ENCODE measurements at regions not wholly inside any gene's neighbourhood (a gene's known extent, or its start where the extent isn't known, plus 50 kb on each side); places are given as distances from the start of the nearest gene placed in this dataset.

DNA sequence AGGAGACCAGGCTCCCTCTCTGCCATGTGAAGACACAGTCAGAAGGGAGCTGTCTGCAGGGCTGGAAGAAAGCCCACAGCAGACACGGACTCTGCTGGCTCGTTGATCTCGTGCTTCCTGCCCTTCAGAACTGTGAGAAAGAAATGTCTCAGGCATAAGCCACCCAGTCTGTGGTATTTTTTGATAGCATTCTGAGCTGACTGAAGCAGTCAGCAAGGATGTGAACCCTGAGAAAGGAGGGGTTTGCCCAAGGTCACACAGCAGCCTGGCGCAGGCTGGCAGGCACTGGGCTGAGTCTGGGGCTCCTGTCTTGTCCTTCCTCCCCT is 255.1 kb upstream of the B3GAT1 start:
- H3K36me3 ChIP-seq (ENCODE audit: insufficient read depth, low read length), result no peaks in the 10 kb centered on the region
- no peaks in the 10 kb centered on the region for H3K79me2 ChIP-seq (ENCODE audit: insufficient read depth, low read length)
- peak; percentile 68 for DNase-seq (ENCODE audit: insufficient read length, low spot score, missing footprints)
- H3K4me1 ChIP-seq (ENCODE audit: insufficient read depth, low read length), result no peaks in the 10 kb centered on the region
- H3K27ac ChIP-seq (ENCODE audit: low read depth, low read length), result no peak overlapping the region
- no peak overlapping the region for H3K4me2 ChIP-seq (ENCODE audit: insufficient read depth, low read length)
- H3K9me3 ChIP-seq (ENCODE audit: low read depth, low read length), result peaks cover 2% of the 10 kb centered on the region
- no peaks in the 10 kb centered on the region for H4K20me1 ChIP-seq (ENCODE audit: insufficient read depth, low read length)
- no peak overlapping the region for H3K4me3 ChIP-seq (ENCODE audit: insufficient read depth, low read length)
- H2AFZ ChIP-seq (ENCODE audit: low read length), result no peak overlapping the region
- TF ChIP-seq, protein P1, sequence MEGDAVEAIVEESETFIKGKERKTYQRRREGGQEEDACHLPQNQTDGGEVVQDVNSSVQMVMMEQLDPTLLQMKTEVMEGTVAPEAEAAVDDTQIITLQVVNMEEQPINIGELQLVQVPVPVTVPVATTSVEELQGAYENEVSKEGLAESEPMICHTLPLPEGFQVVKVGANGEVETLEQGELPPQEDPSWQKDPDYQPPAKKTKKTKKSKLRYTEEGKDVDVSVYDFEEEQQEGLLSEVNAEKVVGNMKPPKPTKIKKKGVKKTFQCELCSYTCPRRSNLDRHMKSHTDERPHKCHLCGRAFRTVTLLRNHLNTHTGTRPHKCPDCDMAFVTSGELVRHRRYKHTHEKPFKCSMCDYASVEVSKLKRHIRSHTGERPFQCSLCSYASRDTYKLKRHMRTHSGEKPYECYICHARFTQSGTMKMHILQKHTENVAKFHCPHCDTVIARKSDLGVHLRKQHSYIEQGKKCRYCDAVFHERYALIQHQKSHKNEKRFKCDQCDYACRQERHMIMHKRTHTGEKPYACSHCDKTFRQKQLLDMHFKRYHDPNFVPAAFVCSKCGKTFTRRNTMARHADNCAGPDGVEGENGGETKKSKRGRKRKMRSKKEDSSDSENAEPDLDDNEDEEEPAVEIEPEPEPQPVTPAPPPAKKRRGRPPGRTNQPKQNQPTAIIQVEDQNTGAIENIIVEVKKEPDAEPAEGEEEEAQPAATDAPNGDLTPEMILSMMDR (IDR thresholded peaks at IDR 0.05; ENCODE audit: extremely low read depth, low read depth, low read length), result no peak
- no peaks in the 10 kb centered on the region for H3K27me3 ChIP-seq (ENCODE audit: insufficient read depth, low read length)

DNA sequence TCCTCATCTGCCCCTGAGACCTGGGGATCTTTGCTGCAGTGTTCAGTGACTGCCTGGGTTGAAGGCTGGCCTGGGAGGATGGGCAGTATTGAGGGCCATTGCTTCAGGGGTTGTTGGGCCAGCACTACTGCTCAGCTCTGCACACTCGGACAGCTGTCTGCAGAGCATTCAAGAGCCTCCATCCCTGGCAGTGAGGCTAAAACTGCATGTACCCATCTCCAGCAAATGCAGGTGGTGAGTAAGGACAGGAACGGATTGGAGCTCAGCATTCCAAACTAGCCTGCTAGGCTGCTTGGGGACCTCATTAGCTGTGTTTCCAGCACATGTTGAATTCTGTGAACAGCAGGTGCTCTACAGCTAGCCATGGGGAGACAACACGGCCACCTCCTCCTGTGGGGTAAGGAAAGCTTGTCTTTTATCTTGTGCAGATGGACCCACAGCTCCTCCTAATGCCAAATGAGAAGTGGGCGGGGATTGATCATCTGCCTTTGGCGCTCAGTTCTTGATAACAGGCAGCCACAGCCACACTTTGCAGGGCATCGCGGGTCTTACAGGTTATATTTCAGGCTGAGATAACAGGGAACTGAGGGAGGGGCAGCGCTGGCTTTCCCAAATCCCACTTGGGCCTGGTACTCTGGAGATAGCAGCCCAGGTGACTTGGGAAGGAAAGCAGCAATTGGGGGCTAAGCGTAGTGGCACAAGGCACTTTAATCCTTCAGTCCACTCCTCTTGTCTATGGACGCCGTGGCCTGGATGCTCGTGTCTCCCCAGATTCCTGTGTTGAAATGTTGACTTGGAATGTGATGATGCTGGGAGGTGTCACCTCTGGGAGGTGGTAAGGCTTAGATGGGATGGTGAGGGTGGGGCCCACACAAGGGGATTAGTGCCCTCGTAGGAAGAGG is 254.5 kb upstream of the B3GAT1 start:
- Histone ChIP-seq H3K4me2 (ENCODE audit: insufficient read depth, low read length) (no peak overlapping the region), H2AFZ (ENCODE audit: low read length) (no peak overlapping the region), H4K20me1 (ENCODE audit: insufficient read depth, low read length) (no peaks in the 10 kb centered on the region), H3K9me3 (ENCODE audit: low read depth, low read length) (peaks cover 2% of the 10 kb centered on the region), H3K36me3 (ENCODE audit: insufficient read depth, low read length) (no peaks in the 10 kb centered on the region), H3K4me1 (ENCODE audit: insufficient read depth, low read length) (no peaks in the 10 kb centered on the region), H3K79me2 (ENCODE audit: insufficient read depth, low read length) (no peaks in the 10 kb centered on the region), H3K27ac (ENCODE audit: low read depth, low read length) (no peak overlapping the region), H3K27me3 (ENCODE audit: insufficient read depth, low read length) (no peaks in the 10 kb centered on the region), H3K4me3 (ENCODE audit: insufficient read depth, low read length) (no peak overlapping the region)
- peak; percentile 59 for DNase-seq (ENCODE audit: insufficient read length, low spot score, missing footprints)
- TF ChIP-seq, protein P1 (IDR thresholded peaks at IDR 0.05; ENCODE audit: extremely low read depth, low read depth, low read length), result no peak

DNA sequence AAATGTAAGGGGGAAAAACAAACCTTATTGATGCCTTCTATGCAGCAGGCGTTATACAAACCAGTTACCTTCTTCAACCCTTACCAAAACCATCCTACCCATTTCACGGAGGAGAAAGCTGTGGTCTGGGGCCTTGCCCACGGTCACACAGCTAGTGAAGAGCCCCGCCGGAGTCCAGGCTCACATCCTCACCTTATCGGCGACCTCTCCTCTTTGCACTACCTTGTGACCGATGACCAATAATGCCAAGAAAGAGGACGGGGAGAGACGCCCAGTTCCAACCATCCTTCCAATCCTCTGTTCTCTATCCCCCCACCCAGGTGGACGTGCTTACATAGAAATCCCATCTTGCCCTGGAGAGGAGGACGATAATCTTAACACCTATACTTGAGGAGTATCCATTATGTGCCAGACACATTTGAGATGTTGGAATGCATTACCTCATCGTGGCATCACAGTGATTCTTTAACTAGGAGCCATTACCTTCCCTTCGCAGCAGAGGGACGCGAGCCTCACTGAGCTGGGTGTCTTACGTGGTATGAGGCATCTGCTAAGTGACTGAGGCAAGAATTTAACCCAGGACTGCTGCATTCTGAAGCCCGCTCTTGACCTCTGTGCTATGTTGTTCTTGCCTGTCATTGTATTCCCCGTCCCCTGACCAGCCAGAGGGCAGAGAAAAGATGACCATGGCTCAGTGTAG is 253.7 kb upstream of the B3GAT1 start:
- DNase-seq (ENCODE audit: insufficient read length, low spot score, missing footprints), result no peak
- no peaks in the 10 kb centered on the region for H3K27me3 ChIP-seq (ENCODE audit: insufficient read depth, low read length)
- H3K36me3 ChIP-seq (ENCODE audit: insufficient read depth, low read length), result no peaks in the 10 kb centered on the region
- no peak overlapping the region for H3K4me3 ChIP-seq (ENCODE audit: insufficient read depth, low read length)
- no peak overlapping the region for H2AFZ ChIP-seq (ENCODE audit: low read length)
- H4K20me1 ChIP-seq (ENCODE audit: insufficient read depth, low read length), result no peaks in the 10 kb centered on the region
- no peaks in the 10 kb centered on the region for H3K79me2 ChIP-seq (ENCODE audit: insufficient read depth, low read length)
- H3K4me2 ChIP-seq (ENCODE audit: insufficient read depth, low read length), result no peak overlapping the region
- H3K9me3 ChIP-seq (ENCODE audit: low read depth, low read length), result peaks cover 2% of the 10 kb centered on the region
- TF ChIP-seq, protein P1 (IDR thresholded peaks at IDR 0.05; ENCODE audit: extremely low read depth, low read depth, low read length), result no peak
- H3K4me1 ChIP-seq (ENCODE audit: insufficient read depth, low read length), result no peaks in the 10 kb centered on the region
- H3K27ac ChIP-seq (ENCODE audit: low read depth, low read length), result no peak overlapping the region

DNA sequence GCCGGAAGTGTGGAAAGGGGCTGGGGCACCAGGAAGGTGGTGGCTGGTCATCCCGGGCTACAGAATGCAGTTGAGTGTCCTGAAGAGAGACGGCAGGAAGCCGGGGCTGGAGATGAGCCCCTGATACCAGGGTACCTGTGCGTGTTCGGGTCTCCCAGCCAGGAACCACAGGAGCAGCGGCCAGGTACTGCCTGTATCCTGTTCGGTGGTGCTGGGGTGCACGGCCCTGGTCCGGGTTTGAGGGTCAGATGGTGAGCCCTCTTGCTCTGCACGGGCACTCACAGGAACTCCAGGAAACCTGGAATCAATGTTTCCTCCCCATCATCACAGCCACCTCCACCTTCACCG is 253.1 kb upstream of the B3GAT1 start:
- Histone ChIP-seq H3K27me3 (ENCODE audit: insufficient read depth, low read length) (no peaks in the 10 kb centered on the region), H3K79me2 (ENCODE audit: insufficient read depth, low read length) (no peaks in the 10 kb centered on the region), H3K4me1 (ENCODE audit: insufficient read depth, low read length) (no peaks in the 10 kb centered on the region), H3K4me2 (ENCODE audit: insufficient read depth, low read length) (no peak overlapping the region), H3K4me3 (ENCODE audit: insufficient read depth, low read length) (no peak overlapping the region), H3K36me3 (ENCODE audit: insufficient read depth, low read length) (no peaks in the 10 kb centered on the region), H3K27ac (ENCODE audit: low read depth, low read length) (no peak overlapping the region), H2AFZ (ENCODE audit: low read length) (no peak overlapping the region), H3K9me3 (ENCODE audit: low read depth, low read length) (peaks cover 2% of the 10 kb centered on the region), H4K20me1 (ENCODE audit: insufficient read depth, low read length) (no peaks in the 10 kb centered on the region)
- DNase-seq (ENCODE audit: insufficient read length, low spot score, missing footprints), result peak; percentile 61
- TF ChIP-seq, protein P1 (IDR thresholded peaks at IDR 0.05; ENCODE audit: extremely low read depth, low read depth, low read length), result no peak

Data from osteoblast (primary cell).